ENCODE measurements at regions not wholly inside any gene's neighbourhood (a gene's known extent, or its start where the extent isn't known, plus 50 kb on each side); places are given as distances from the start of the nearest gene placed in this dataset.

DNA sequence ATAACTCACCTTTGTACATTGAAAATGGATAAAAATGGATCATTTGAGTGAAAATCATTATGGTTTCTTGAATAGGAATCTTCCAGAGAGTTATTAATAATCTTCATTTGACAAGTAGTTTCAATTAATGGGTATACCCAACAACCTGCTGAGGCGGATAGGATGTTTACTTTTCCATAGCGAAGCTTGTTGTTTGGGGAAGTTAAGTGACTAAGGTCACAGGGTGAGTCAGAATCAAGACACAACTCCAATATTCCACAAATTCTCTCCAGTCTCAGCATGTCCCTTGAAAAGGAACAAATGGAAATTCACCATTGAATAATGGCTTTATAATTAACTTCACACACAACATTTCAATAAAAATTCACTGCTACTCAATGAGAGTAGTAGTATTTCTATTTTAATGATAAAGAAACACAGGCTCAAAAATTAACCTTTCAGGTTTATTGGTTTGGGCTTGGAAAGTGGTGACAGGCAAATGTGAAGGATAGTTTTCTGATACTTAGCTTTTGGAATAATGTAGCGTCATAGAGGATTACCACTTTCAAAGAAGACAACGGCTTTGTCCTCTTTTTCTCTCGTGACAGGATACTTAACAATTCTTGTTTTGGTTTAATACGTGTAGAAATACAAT, 211.3 kb downstream of the GPD2 start:
- no TSS peak for BruUV-seq (replicated peaks)
- Mint-ChIP-seq H3K27ac (ENCODE audit: unreplicated experiment) (no peak overlapping the region), H3K36me3 (ENCODE audit: insufficient read depth, unreplicated experiment) (no peaks in the 10 kb centered on the region), H3K4me1 (ENCODE audit: low read depth, unreplicated experiment) (no peaks in the 10 kb centered on the region), H3K27me3 (ENCODE audit: unreplicated experiment) (no peaks in the 10 kb centered on the region), H3K4me3 (ENCODE audit: low read depth, unreplicated experiment) (no peak overlapping the region), H3K9me3 (ENCODE audit: low read depth, unreplicated experiment) (peaks cover 2% of the 10 kb centered on the region)
- DNase-seq: no peak
- CTCF ChIA-PET: no interaction called here
- TF ChIP-seq, protein P1, sequence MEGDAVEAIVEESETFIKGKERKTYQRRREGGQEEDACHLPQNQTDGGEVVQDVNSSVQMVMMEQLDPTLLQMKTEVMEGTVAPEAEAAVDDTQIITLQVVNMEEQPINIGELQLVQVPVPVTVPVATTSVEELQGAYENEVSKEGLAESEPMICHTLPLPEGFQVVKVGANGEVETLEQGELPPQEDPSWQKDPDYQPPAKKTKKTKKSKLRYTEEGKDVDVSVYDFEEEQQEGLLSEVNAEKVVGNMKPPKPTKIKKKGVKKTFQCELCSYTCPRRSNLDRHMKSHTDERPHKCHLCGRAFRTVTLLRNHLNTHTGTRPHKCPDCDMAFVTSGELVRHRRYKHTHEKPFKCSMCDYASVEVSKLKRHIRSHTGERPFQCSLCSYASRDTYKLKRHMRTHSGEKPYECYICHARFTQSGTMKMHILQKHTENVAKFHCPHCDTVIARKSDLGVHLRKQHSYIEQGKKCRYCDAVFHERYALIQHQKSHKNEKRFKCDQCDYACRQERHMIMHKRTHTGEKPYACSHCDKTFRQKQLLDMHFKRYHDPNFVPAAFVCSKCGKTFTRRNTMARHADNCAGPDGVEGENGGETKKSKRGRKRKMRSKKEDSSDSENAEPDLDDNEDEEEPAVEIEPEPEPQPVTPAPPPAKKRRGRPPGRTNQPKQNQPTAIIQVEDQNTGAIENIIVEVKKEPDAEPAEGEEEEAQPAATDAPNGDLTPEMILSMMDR (IDR thresholded peaks at IDR 0.05; ENCODE audit: unreplicated experiment): no peak
- intact Hi-C loops (cut with micrococcal nuclease; ENCODE audit: unreplicated experiment): no loop called here

DNA sequence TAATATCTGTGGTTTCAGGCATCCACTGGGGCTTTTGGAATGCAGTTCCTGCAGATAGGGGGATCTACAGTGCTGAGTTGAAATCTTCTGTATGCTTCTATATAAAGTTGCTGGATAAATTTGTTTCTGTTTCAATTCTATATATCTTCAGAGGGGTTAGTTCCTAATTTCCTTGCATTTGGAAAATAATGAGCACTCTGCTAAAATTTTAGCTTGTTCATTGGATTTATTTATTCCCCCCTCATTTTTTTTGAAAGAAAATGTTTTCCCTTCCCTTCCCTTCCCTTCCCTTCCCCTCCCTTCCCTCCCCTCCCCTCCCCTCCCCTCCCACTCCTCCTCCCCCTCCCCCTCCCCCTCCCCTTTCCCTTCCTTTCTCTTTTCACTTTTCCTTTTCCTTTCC, 212.3 kb downstream of the GPD2 start:
- intact Hi-C loops (cut with micrococcal nuclease; ENCODE audit: unreplicated experiment): no loop called here
- peaks cover 3% of the 10 kb centered on the region for H3K4me1 Mint-ChIP-seq (ENCODE audit: low read depth, unreplicated experiment)
- H3K4me3 Mint-ChIP-seq (ENCODE audit: low read depth, unreplicated experiment): no peak overlapping the region
- CTCF ChIA-PET: interaction anchor here (1.1 kb wide), 1 partner anchor 9 kb away, joined by 4 read pairs; no protein-coding TSS in a partner anchor
- no peak for DNase-seq
- H3K9me3 Mint-ChIP-seq (ENCODE audit: low read depth, unreplicated experiment): peaks cover 2% of the 10 kb centered on the region
- no peaks in the 10 kb centered on the region for H3K36me3 Mint-ChIP-seq (ENCODE audit: insufficient read depth, unreplicated experiment)
- no TSS peak for BruUV-seq (replicated peaks)
- no peaks in the 10 kb centered on the region for H3K27me3 Mint-ChIP-seq (ENCODE audit: unreplicated experiment)
- H3K27ac Mint-ChIP-seq (ENCODE audit: unreplicated experiment): no peak overlapping the region
- TF ChIP-seq, protein P1 (IDR thresholded peaks at IDR 0.05; ENCODE audit: unreplicated experiment): no peak

DNA sequence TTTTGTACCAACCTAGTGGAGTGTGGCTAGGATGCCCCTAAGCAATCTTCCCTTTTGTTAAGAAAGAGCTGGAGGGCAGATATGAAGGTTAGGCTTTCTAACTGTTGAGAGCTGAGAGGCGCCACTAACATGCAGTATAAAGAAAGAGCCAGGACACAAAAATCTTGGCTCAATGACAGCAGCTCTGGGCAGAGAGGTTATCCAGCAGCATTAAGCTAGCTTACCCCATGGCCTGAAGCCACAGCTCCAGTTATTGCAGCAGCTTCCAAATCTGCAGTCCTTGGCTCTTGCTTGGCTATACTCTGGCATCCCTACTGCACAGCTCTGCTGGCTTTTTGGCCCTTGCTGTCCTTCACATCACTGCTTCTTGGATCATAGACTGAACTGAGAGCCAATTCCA, 213.4 kb downstream of the GPD2 start:
- intact Hi-C loops (cut with micrococcal nuclease; ENCODE audit: unreplicated experiment): no loop called here
- no peak overlapping the region for H3K4me3 Mint-ChIP-seq (ENCODE audit: low read depth, unreplicated experiment)
- H3K9me3 Mint-ChIP-seq (ENCODE audit: low read depth, unreplicated experiment): peaks cover 2% of the 10 kb centered on the region
- DNase-seq: no peak
- peaks cover 11% of the 10 kb centered on the region for H3K4me1 Mint-ChIP-seq (ENCODE audit: low read depth, unreplicated experiment)
- TF ChIP-seq, protein P1 (IDR thresholded peaks at IDR 0.05; ENCODE audit: unreplicated experiment): no peak
- H3K27me3 Mint-ChIP-seq (ENCODE audit: unreplicated experiment): no peaks in the 10 kb centered on the region
- no peaks in the 10 kb centered on the region for H3K36me3 Mint-ChIP-seq (ENCODE audit: insufficient read depth, unreplicated experiment)
- no peak overlapping the region for H3K27ac Mint-ChIP-seq (ENCODE audit: unreplicated experiment)
- CTCF ChIA-PET: no interaction called here
- no TSS peak for BruUV-seq (replicated peaks)

DNA sequence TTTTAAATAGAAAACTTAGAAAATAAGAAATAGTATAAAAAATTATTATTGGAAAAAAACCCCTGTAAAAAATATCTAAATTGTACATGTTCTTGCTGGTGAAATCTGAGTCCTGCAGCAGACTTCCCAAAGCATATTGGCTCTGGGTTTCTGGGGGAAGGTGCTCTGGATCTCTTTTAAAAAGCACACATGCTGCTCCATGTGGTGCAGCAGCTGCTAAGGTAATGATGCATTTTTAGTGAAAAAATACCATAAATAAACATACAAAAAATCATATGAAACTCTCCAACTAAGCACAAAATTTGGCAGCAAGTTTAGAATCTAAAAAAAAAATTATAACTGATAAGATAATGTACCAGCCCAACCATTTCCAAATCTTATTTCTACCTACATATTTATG, 216.5 kb downstream of the GPD2 start:
- H3K27me3 Mint-ChIP-seq (ENCODE audit: unreplicated experiment): no peaks in the 10 kb centered on the region
- no peaks in the 10 kb centered on the region for H3K9me3 Mint-ChIP-seq (ENCODE audit: low read depth, unreplicated experiment)
- no peaks in the 10 kb centered on the region for H3K36me3 Mint-ChIP-seq (ENCODE audit: insufficient read depth, unreplicated experiment)
- H3K4me1 Mint-ChIP-seq (ENCODE audit: low read depth, unreplicated experiment): peaks cover 11% of the 10 kb centered on the region
- BruUV-seq (replicated peaks): no TSS peak
- TF ChIP-seq, protein P1 (IDR thresholded peaks at IDR 0.05; ENCODE audit: unreplicated experiment): no peak
- H3K4me3 Mint-ChIP-seq (ENCODE audit: low read depth, unreplicated experiment): no peak overlapping the region
- H3K27ac Mint-ChIP-seq (ENCODE audit: unreplicated experiment): no peak overlapping the region
- intact Hi-C loops (cut with micrococcal nuclease; ENCODE audit: unreplicated experiment): no loop called here
- no peak for DNase-seq
- CTCF ChIA-PET: no interaction called here
